DND-41 (cell line): ENCODE measurements at regions not wholly inside any gene's neighbourhood (a gene's known extent, or its start where the extent isn't known, plus 50 kb on each side); places are given as distances from the start of the nearest gene placed in this dataset.

Experiments used
- EZH2 ChIP-seq: IDR thresholded peaks from 3 replicates; pipeline ENCODE4 v1.6.1; 2012; ENCODE audit warnings: borderline replicate concordance, low read depth, mild to moderate bottlenecking, moderate library complexity, low read length, inconsistent platforms; ENCODE audit not compliant: severe bottlenecking
- TF ChIP-seq, protein P1 (sequence below): IDR thresholded peaks from 2 replicates; pipeline ENCODE4 v1.5.1; 2012; ENCODE audit warnings: borderline replicate concordance, low read length, moderate library complexity, mild to moderate bottlenecking; ENCODE audit not compliant: poor library complexity, severe bottlenecking; ENCODE audit errors: extremely low read depth

DNA sequence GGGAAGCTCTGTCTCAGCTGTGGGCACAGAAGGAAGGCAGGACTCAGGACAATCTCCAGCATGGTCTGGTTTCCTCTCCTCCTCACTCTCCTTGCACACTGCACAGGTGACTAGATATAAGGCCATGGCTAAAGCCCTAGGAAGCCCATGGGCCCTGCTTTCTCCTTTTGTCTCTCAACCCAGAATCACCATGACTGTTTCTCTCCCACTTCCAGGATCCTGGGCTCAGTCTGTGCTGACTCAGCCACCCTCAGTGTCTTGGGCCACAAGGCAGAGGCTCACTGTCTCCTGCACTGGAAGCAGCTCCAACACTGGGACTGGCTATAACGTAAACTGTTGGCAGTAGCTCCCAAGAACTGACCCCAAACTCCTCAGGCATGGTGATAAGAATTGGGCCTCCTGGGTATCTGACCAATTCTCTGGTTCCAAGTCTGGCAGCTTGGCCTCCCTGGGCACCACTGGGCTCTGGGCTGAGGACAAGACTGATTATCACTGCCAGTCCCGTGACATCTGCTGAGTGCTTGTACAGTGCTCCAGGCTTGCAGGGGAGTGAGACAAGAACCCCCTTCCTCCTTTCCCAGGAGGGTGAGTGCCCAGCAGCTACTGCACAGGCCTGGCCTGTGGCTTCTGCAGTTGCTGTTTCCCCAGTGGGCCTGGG lies 104.0 kb upstream of the TOP3B start:
- TF ChIP-seq, protein P1, sequence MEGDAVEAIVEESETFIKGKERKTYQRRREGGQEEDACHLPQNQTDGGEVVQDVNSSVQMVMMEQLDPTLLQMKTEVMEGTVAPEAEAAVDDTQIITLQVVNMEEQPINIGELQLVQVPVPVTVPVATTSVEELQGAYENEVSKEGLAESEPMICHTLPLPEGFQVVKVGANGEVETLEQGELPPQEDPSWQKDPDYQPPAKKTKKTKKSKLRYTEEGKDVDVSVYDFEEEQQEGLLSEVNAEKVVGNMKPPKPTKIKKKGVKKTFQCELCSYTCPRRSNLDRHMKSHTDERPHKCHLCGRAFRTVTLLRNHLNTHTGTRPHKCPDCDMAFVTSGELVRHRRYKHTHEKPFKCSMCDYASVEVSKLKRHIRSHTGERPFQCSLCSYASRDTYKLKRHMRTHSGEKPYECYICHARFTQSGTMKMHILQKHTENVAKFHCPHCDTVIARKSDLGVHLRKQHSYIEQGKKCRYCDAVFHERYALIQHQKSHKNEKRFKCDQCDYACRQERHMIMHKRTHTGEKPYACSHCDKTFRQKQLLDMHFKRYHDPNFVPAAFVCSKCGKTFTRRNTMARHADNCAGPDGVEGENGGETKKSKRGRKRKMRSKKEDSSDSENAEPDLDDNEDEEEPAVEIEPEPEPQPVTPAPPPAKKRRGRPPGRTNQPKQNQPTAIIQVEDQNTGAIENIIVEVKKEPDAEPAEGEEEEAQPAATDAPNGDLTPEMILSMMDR = no peak
- no peak for TF ChIP-seq EZH2
